Erythroblast (primary cell): ENCODE measurements at regions not wholly inside any gene's neighbourhood (a gene's known extent, or its start where the extent isn't known, plus 50 kb on each side); places are given as distances from the start of the nearest gene placed in this dataset.

Experiments used
- GATA1 ChIP-seq: IDR thresholded peaks from 2 replicates; pipeline ENCODE4 v1.6.1; 2011; ENCODE audit warnings: low read depth, mild to moderate bottlenecking, control low read depth, low read length, moderate library complexity
- POLR2A ChIP-seq: IDR thresholded peaks from 2 replicates; pipeline ENCODE4 v1.6.1; 2011; ENCODE audit warnings: mild to moderate bottlenecking, low read length

- no peak for TF ChIP-seq POLR2A
- TF ChIP-seq GATA1: no peak
Observed at GRCh38 chr7:136114966-136115762, 138.0 kb upstream of the MTPN start.
